ENCODE measurements at regions not wholly inside any gene's neighbourhood (a gene's known extent, or its start where the extent isn't known, plus 50 kb on each side); places are given as distances from the start of the nearest gene placed in this dataset.

DNA sequence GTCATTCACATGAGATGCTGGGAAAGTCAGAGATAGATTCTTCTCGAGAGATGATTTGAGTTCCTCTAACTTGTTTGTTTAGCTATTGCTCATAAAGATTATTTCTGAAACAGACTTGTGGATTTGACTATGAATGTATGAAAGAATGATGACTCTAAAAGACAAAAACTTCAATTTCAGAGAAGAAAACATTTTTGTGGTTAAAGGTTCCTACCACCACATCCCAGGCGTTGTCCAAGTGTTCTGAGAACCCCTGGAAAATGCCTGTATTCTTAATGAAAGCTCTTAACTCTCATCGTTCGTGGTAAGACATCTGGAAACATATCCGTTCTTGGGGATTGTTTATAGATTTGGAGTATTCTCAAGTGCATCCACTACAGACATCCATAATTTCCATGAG is 228.7 kb downstream of the BARHL2 start:
- Histone ChIP-seq H3K36me3 (ENCODE audit: control insufficient read depth, insufficient read depth, low read length, severe bottlenecking) (no peaks in the 10 kb centered on the region), H3K4me3 (ENCODE audit: low read length) (no peak overlapping the region), H3K27me3 (replicated peaks; ENCODE audit: control insufficient read depth, insufficient read depth, low read length) (peaks cover 3% of the 10 kb centered on the region), H3K9ac (ENCODE audit: low read length) (no peak overlapping the region), H3K9me3 (ENCODE audit: control insufficient read depth, low read length) (no peaks in the 10 kb centered on the region), H3K4me1 (ENCODE audit: control insufficient read depth, insufficient read depth, low read length) (no peaks in the 10 kb centered on the region)
- peak; percentile 19 for DNase-seq (ENCODE audit: low read depth)

DNA sequence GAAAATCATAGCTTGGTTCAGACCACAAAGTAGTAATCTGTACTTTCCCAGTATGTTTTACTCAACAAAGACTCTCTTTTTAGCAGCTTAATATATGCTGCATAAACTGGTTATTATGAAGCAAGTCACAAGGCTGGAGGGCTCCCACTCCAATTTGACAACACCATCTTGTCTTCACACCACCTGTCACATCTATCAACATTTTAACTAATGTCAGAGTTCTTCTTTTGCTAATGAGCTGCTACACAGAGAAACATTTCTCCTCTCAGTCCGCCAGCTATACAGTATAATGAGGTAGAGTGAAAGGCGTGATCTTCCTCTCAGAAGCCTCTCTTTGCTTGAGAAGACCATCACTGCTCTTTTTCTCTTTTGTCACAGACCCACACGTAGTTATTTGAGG is 230.1 kb downstream of the BARHL2 start:
- H3K27me3 ChIP-seq (replicated peaks; ENCODE audit: control insufficient read depth, insufficient read depth, low read length), result peaks cover 3% of the 10 kb centered on the region
- no peak overlapping the region for H3K4me3 ChIP-seq (ENCODE audit: low read length)
- H3K9me3 ChIP-seq (ENCODE audit: control insufficient read depth, low read length), result no peaks in the 10 kb centered on the region
- no peak overlapping the region for H3K9ac ChIP-seq (ENCODE audit: low read length)
- no peaks in the 10 kb centered on the region for H3K36me3 ChIP-seq (ENCODE audit: control insufficient read depth, insufficient read depth, low read length, severe bottlenecking)
- H3K4me1 ChIP-seq (ENCODE audit: control insufficient read depth, insufficient read depth, low read length), result no peaks in the 10 kb centered on the region
- DNase-seq (ENCODE audit: low read depth), result no peak

DNA sequence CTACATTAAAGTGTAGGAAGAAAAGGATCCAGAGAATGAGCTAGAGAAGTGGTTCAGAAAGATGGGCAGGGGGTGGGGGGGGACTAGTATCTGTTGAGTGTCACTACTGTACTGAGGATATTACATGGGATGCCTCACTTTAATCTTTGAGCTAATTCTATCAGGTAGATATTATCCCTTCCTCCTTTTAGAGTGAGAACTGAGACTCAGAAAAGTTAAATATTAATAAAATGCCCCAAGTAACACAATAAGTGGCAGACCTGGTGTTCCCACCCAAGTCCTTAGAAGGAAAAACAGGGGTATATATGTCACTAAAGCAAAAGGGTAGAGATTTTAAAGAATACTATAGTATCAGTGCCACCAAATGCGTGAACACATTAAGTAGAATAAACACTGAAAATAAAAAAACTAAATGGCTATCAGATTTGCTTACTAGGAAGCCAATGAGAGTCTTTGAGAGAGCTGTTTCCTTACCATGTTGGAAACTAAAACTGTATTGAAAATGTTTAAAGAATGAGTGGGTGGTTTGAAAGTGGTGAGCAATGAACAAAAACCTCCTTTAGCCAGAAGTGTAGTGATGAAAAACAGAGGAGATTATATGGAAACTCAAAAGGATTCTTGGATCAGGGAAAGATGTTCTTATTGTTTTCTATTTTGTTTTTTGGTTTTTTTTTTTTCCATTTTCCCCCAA is 230.8 kb downstream of the BARHL2 start:
- no peak for DNase-seq (ENCODE audit: low read depth)
- Histone ChIP-seq H3K9me3 (ENCODE audit: control insufficient read depth, low read length) (no peaks in the 10 kb centered on the region), H3K9ac (ENCODE audit: low read length) (no peak overlapping the region), H3K4me3 (ENCODE audit: low read length) (no peak overlapping the region), H3K4me1 (ENCODE audit: control insufficient read depth, insufficient read depth, low read length) (no peaks in the 10 kb centered on the region), H3K36me3 (ENCODE audit: control insufficient read depth, insufficient read depth, low read length, severe bottlenecking) (no peaks in the 10 kb centered on the region), H3K27me3 (replicated peaks; ENCODE audit: control insufficient read depth, insufficient read depth, low read length) (peaks cover 3% of the 10 kb centered on the region)

DNA sequence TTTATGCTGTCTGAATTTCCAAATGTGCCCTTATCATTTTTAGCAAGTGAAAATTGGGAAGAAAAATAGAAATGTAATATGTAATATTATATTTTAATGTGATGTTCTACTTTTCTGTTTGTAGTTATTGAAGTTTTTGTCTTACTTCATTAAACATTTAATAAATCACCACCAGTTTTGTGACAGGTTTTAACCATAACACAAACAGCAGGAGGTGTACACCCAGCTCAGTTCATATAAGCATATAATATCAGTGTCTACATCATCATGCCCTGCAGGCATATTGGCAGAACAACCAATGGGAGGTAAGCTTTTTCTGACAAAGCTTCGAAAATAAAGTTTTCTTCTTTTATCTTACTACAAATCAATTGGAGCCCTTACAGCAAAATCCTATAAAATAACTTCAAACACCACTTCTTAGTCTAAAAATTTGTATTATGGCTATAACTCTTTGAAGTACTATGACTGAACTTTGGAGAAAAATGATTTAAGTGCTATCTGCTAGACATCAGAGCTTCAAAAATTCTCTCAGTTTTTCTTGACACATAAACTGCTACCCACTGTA is 236.7 kb downstream of the BARHL2 start:
- Histone ChIP-seq H3K9ac (ENCODE audit: low read length) (no peak overlapping the region), H3K27me3 (replicated peaks; ENCODE audit: control insufficient read depth, insufficient read depth, low read length) (peaks cover under 1% of the 10 kb centered on the region), H3K9me3 (ENCODE audit: control insufficient read depth, low read length) (no peaks in the 10 kb centered on the region), H3K4me1 (ENCODE audit: control insufficient read depth, insufficient read depth, low read length) (no peaks in the 10 kb centered on the region), H3K36me3 (ENCODE audit: control insufficient read depth, insufficient read depth, low read length, severe bottlenecking) (no peaks in the 10 kb centered on the region), H3K4me3 (ENCODE audit: low read length) (no peak overlapping the region)
- no peak for DNase-seq (ENCODE audit: low read depth)

DNA sequence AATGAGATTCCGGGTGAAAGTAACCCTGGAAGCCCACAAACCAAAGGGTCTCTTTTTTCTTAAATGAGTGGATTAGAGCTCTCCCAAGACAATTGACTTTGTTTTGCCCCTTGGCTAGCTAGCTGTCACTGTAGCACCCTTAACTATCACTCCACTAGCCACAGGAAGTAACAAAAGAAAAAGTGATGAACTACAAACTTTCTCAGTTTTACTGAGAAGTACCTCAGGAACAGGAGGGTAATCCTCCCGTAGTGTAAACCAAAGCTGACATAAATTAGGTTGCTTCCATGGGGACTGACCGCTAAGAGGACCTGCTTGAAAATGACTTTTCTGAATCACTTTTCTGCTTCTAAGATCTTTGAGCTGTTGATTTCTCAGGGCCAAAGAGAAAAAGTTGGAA is 240.1 kb downstream of the BARHL2 start:
- H3K36me3 ChIP-seq (ENCODE audit: control insufficient read depth, insufficient read depth, low read length, severe bottlenecking), result no peaks in the 10 kb centered on the region
- H3K27me3 ChIP-seq (replicated peaks; ENCODE audit: control insufficient read depth, insufficient read depth, low read length), result no peaks in the 10 kb centered on the region
- no peak overlapping the region for H3K9ac ChIP-seq (ENCODE audit: low read length)
- no peak for DNase-seq (ENCODE audit: low read depth)
- no peaks in the 10 kb centered on the region for H3K4me1 ChIP-seq (ENCODE audit: control insufficient read depth, insufficient read depth, low read length)
- no peak overlapping the region for H3K4me3 ChIP-seq (ENCODE audit: low read length)
- H3K9me3 ChIP-seq (ENCODE audit: control insufficient read depth, low read length), result no peaks in the 10 kb centered on the region

DNA sequence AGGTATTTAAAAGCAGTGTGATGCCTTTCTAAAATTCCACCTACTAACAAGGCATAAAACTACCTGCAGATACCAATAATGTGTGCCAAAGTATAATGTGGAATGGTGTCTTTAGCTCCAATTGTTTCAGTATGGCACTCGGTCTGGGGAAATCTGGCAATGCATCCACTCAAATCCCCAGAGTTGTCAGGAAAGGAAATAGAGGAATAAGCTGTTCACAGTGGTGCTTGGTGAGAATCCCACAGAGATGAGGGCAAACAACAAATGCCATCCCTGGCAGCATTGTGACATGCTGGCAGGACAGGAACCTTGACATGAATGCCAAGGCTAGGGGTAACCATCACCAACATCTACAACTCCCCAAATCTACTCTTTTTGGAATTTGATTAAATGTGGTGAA is 240.7 kb downstream of the BARHL2 start:
- no peaks in the 10 kb centered on the region for H3K4me1 ChIP-seq (ENCODE audit: control insufficient read depth, insufficient read depth, low read length)
- H3K4me3 ChIP-seq (ENCODE audit: low read length), result no peak overlapping the region
- no peaks in the 10 kb centered on the region for H3K27me3 ChIP-seq (replicated peaks; ENCODE audit: control insufficient read depth, insufficient read depth, low read length)
- no peak for DNase-seq (ENCODE audit: low read depth)
- no peaks in the 10 kb centered on the region for H3K9me3 ChIP-seq (ENCODE audit: control insufficient read depth, low read length)
- no peaks in the 10 kb centered on the region for H3K36me3 ChIP-seq (ENCODE audit: control insufficient read depth, insufficient read depth, low read length, severe bottlenecking)
- no peak overlapping the region for H3K9ac ChIP-seq (ENCODE audit: low read length)

DNA sequence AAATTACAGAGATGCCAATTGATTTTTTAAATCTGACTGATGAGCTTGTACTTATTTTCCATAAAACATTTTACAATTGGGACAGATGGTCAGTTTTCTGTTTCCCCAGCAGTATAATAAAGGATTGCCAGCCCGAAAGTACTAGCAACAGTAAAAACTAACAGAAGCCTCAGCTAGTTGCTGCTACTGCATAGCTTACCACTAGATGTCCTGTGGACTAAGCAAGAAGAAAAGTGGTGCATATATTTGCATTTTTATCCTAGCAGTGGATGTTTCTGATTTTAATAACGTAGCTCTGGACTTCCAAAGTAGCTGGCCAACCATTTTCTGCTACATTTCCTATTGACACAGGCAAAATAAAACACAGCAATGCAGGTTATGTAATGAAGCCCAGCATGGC is 241.5 kb downstream of the BARHL2 start:
- H3K9me3 ChIP-seq (ENCODE audit: control insufficient read depth, low read length), result no peaks in the 10 kb centered on the region
- H3K4me1 ChIP-seq (ENCODE audit: control insufficient read depth, insufficient read depth, low read length), result no peaks in the 10 kb centered on the region
- H3K4me3 ChIP-seq (ENCODE audit: low read length), result no peak overlapping the region
- H3K36me3 ChIP-seq (ENCODE audit: control insufficient read depth, insufficient read depth, low read length, severe bottlenecking), result no peaks in the 10 kb centered on the region
- peak; percentile 27 for DNase-seq (ENCODE audit: low read depth)
- H3K9ac ChIP-seq (ENCODE audit: low read length), result no peak overlapping the region
- H3K27me3 ChIP-seq (replicated peaks; ENCODE audit: control insufficient read depth, insufficient read depth, low read length), result no peaks in the 10 kb centered on the region

DNA sequence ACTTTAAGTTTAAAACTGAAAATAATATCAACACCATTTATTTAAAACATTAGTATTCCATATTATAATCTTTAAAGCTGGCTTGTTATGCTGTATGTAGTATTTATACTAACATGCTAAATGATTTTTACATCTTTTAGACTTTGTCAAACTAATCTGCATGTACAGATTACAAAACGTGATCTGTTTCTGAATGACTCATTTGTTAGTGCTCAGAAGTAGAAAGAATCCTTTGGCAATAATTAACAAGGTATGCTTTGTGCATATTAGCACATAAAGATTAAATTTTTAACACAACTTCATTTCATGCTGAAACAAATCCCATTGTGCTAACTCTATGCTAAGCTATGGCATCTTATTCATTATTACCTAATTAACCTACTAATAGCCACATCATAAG is 242.4 kb downstream of the BARHL2 start:
- no peaks in the 10 kb centered on the region for H3K36me3 ChIP-seq (ENCODE audit: control insufficient read depth, insufficient read depth, low read length, severe bottlenecking)
- no peak for DNase-seq (ENCODE audit: low read depth)

DNA sequence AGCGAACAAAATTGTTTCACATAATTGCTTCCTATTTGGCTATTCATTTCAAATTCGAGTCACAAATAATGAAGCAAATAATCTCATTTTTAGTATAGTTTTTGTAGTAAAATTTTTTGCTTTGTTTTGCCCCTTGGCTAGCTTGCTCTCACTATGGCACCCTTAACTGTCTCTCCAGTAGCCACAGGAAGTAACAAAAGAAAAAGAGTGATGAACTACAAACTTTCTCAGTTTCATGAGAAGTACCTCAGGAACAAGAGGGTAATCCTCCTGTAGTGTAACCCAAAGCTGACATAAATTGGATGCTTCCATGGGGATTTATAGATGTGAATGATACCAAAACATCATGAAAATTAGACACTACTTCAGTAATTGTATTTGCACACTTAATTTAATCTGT is 242.9 kb downstream of the BARHL2 start:
- H3K4me3 ChIP-seq (ENCODE audit: low read length), result no peak overlapping the region
- H3K4me1 ChIP-seq (ENCODE audit: control insufficient read depth, insufficient read depth, low read length), result no peaks in the 10 kb centered on the region
- DNase-seq (ENCODE audit: low read depth), result no peak
- no peak overlapping the region for H3K9ac ChIP-seq (ENCODE audit: low read length)
- H3K9me3 ChIP-seq (ENCODE audit: control insufficient read depth, low read length), result no peaks in the 10 kb centered on the region
- H3K36me3 ChIP-seq (ENCODE audit: control insufficient read depth, insufficient read depth, low read length, severe bottlenecking), result no peaks in the 10 kb centered on the region
- no peaks in the 10 kb centered on the region for H3K27me3 ChIP-seq (replicated peaks; ENCODE audit: control insufficient read depth, insufficient read depth, low read length)

More for the DNA sequence above, 242.4 kb downstream of the BARHL2 start:
- H3K9me3 ChIP-seq (ENCODE audit: control insufficient read depth, low read length), result no peaks in the 10 kb centered on the region
- H3K27me3 ChIP-seq (replicated peaks; ENCODE audit: control insufficient read depth, insufficient read depth, low read length), result no peaks in the 10 kb centered on the region
- H3K4me3 ChIP-seq (ENCODE audit: low read length), result no peak overlapping the region
- no peaks in the 10 kb centered on the region for H3K4me1 ChIP-seq (ENCODE audit: control insufficient read depth, insufficient read depth, low read length)
- no peak overlapping the region for H3K9ac ChIP-seq (ENCODE audit: low read length)

DNA sequence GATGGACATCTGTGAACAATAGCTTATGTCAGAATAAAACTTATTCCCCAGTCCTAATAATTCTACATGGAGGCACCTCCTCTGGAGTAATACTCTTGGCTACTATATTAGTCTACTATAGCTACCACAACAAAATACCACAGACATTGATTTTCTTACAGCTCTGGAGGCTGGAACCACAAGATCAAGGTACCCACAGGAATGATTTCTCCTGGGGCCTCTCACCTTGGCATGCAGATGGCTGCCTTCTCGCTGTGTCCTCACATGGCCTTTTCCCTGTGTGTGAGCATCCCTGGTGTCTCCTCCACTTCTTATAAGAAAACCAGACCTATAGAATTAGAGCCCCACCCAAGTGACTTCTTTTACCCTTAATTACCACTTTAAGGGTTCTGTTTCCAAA is 244.3 kb downstream of the BARHL2 start:
- Histone ChIP-seq H3K4me1 (ENCODE audit: control insufficient read depth, insufficient read depth, low read length) (no peaks in the 10 kb centered on the region), H3K9ac (ENCODE audit: low read length) (no peak overlapping the region), H3K36me3 (ENCODE audit: control insufficient read depth, insufficient read depth, low read length, severe bottlenecking) (no peaks in the 10 kb centered on the region), H3K9me3 (ENCODE audit: control insufficient read depth, low read length) (no peaks in the 10 kb centered on the region), H3K4me3 (ENCODE audit: low read length) (no peak overlapping the region), H3K27me3 (replicated peaks; ENCODE audit: control insufficient read depth, insufficient read depth, low read length) (no peaks in the 10 kb centered on the region)
- DNase-seq (ENCODE audit: low read depth), result no peak

DNA sequence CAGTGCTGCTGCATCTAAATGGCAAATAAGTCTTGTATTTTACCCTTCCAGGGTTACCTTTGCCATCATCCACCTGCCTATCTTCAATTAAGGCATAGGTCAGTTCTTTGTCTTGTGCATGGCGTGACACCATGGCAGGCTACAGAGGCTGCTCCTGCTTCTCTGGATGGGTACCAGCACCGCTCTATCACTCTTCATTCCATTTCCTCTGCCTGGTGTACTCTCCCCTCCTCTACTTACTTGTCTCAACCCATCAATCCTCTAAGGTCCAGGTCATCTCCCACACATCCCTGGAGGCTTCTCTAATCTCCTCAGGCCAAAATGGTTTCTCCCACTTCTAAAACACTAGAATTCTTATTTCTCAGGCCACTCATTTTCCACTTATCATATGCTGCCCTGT is 257.5 kb downstream of the BARHL2 start:
- Histone ChIP-seq H3K4me1 (ENCODE audit: control insufficient read depth, insufficient read depth, low read length) (no peaks in the 10 kb centered on the region), H3K36me3 (ENCODE audit: control insufficient read depth, insufficient read depth, low read length, severe bottlenecking) (no peaks in the 10 kb centered on the region), H3K27me3 (replicated peaks; ENCODE audit: control insufficient read depth, insufficient read depth, low read length) (no peaks in the 10 kb centered on the region), H3K4me3 (ENCODE audit: low read length) (no peak overlapping the region), H3K9me3 (ENCODE audit: control insufficient read depth, low read length) (no peaks in the 10 kb centered on the region), H3K9ac (ENCODE audit: low read length) (no peak overlapping the region)
- no peak for DNase-seq (ENCODE audit: low read depth)

DNA sequence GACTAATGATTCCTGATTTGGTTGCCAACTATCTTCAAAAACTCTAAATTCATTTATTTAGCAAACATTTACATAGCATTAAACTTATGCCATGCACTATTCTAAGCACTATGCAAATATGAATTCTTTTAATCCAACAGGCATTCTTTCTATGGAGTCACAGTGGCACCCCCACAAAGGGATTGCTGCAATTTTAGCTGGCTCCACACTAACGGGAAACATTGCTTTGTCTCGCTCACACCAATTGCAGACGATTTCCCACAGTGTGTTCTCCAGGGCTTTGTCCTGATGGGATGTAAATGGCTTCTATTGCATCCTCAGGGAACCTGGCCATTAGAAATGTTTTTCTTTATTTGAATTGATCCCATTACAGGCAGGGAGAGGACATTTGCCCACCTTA is 259.1 kb downstream of the BARHL2 start:
- H3K4me1 ChIP-seq (ENCODE audit: control insufficient read depth, insufficient read depth, low read length), result no peaks in the 10 kb centered on the region
- no peak overlapping the region for H3K4me3 ChIP-seq (ENCODE audit: low read length)
- H3K36me3 ChIP-seq (ENCODE audit: control insufficient read depth, insufficient read depth, low read length, severe bottlenecking), result no peaks in the 10 kb centered on the region
- H3K9ac ChIP-seq (ENCODE audit: low read length), result no peak overlapping the region
- H3K9me3 ChIP-seq (ENCODE audit: control insufficient read depth, low read length), result no peaks in the 10 kb centered on the region
- DNase-seq (ENCODE audit: low read depth), result no peak
- no peaks in the 10 kb centered on the region for H3K27me3 ChIP-seq (replicated peaks; ENCODE audit: control insufficient read depth, insufficient read depth, low read length)

Measured in adipocyte (in vitro differentiated cells).